ENCODE measurements at regions not wholly inside any gene's neighbourhood (a gene's known extent, or its start where the extent isn't known, plus 50 kb on each side); places are given as distances from the start of the nearest gene placed in this dataset.

- no peak for TF ChIP-seq SIX5 (IDR thresholded peaks at IDR 0.05; ENCODE audit: low read depth, low read length)
Measured at GRCh38 chr2:215527736-215528135, 91.9 kb upstream of the FN1 start (continued).

GRCh38 chr2:215526341-215526740 lies 90.5 kb upstream of the FN1 start:
- Histone ChIP-seq H4K5ac (ENCODE audit: insufficient read length, low read depth, low read length) (no peak overlapping the region), H3K9ac (replicated peaks in 1 of 4; ENCODE audit: extremely low read depth in 1 of 4, low read depth in 3 of 4, low read length in 3 of 4) (no peak overlapping the region), H3K23me2 (ENCODE audit: low read depth, low read length) (no peaks in the 10 kb centered on the region; the same call in 1 of the 2 replicates), H3K14ac (ENCODE audit: insufficient read length) (no peak overlapping the region), H4K20me1 (replicated peaks in 1 of 2; ENCODE audit: control insufficient read depth in 1 of 2, insufficient read depth in 2 of 2, low read length in 2 of 2) (no peaks in the 10 kb centered on the region), H3K4me3 (ENCODE audit: extremely low read depth in 1 of 4, insufficient read depth in 2 of 4, low read depth in 3 of 4, low read length in 4 of 4) (no peak overlapping the region), H3K4me2 (ENCODE audit: insufficient read depth in 1 of 2, low read depth in 2 of 2, low read length in 2 of 2) (no peak overlapping the region), H2BK120ac (replicated peaks; ENCODE audit: low read depth, low read length) (no peak overlapping the region), H2BK12ac (ENCODE audit: low read depth, low read length) (no peak overlapping the region), H2AFZ (ENCODE audit: low read length) (no peak overlapping the region), H2BK15ac (ENCODE audit: low read length) (no peak overlapping the region), H2BK20ac (ENCODE audit: low read length) (no peak overlapping the region), H3K79me1 (ENCODE audit: low read depth, low read length) (no peaks in the 10 kb centered on the region), H3K36me3 (ENCODE audit: control insufficient read depth in 2 of 4, insufficient read depth in 4 of 4, low read length in 3 of 4) (no peaks in the 10 kb centered on the region), H4K91ac (replicated peaks; ENCODE audit: insufficient read length, low read length) (no peak overlapping the region), H2BK5ac (ENCODE audit: low read depth, low read length) (no peak overlapping the region), H3K27ac (ENCODE audit: low read depth, low read length) (no peak overlapping the region), H3K79me2 (ENCODE audit: control insufficient read depth in 1 of 2, insufficient read depth in 2 of 2, low read length in 2 of 2) (no peaks in the 10 kb centered on the region), H3K56ac (replicated peaks; ENCODE audit: insufficient read length, low read depth, low read length) (no peak overlapping the region), H3K23ac (ENCODE audit: insufficient read length) (no peak overlapping the region), H2AK5ac (ENCODE audit: low read depth, low read length) (no peak overlapping the region), H3K9me3 (ENCODE audit: insufficient read depth in 2 of 2, low read depth in 1 of 2, low read length in 1 of 2) (no peaks in the 10 kb centered on the region), H3K27me3 (replicated peaks in 1 of 4; ENCODE audit: control insufficient read depth in 3 of 4, extremely low read depth in 1 of 4, insufficient read depth in 3 of 4, low read length in 3 of 4) (peaks cover 0 to 1% (median 0%) of the 10 kb centered on the region in 4 experiments; a peak in 1 of 7 replicates), H4K8ac (ENCODE audit: extremely low read depth, insufficient read depth, low read length) (no peak overlapping the region), H3K4ac (replicated peaks; ENCODE audit: insufficient read length, low read depth, low read length) (no peak overlapping the region), H3K4me1 (replicated peaks in 1 of 4; ENCODE audit: control insufficient read depth in 3 of 4, insufficient read depth in 4 of 4, low read length in 3 of 4) (no peaks in the 10 kb centered on the region), H3K18ac (ENCODE audit: extremely low read depth, low read length) (no peak overlapping the region)
- CTCF ChIA-PET (ENCODE audit: partially characterized antibody): interaction anchor here (0.7 to 1.4 kb wide), 3 partner anchors 11 to 404 kb away, joined by 3 read pairs; no protein-coding TSS in a partner anchor
- no peak for FAIRE-seq
- POLR2A ChIA-PET (ENCODE audit: partially characterized antibody): no interaction called here
- 95% methylated on average over 3 of the region's 4 CpGs; no CpG with 5 or more reads in 1 of the 2 experiments for WGBS, 2 experiments (ENCODE audit: extremely low coverage in 1 of 2, insufficient coverage in 1 of 2, insufficient read length in 1 of 2, insufficient replicate concordance in 2 of 2, low coverage in 1 of 2, low lambda C conversion rate in 2 of 2, missing lambda C conversion rate in 1 of 2)
- TF ChIP-seq RXRA (IDR thresholded peaks at IDR 0.05; ENCODE audit: insufficient read depth, low read depth, low read length): no peak
- TF ChIP-seq SIRT6 (IDR thresholded peaks at IDR 0.05; ENCODE audit: low read length): no peak
- no peak for TF ChIP-seq NRF1 (IDR thresholded peaks at IDR 0.05; ENCODE audit: low read depth, low read length)
- TF ChIP-seq FOSL1 (IDR thresholded peaks at IDR 0.05; ENCODE audit: insufficient read depth, low read depth, low read length): no peak
- TF ChIP-seq KDM1A (IDR thresholded peaks at IDR 0.05; ENCODE audit: borderline replicate concordance, low read length): no peak
- DNase-seq (ENCODE audit: low read depth in 1 of 2, low spot score in 2 of 2): no peak

Measured in H1 (cell line).